ENCODE measurements at regions not wholly inside any gene's neighbourhood (a gene's known extent, or its start where the extent isn't known, plus 50 kb on each side); places are given as distances from the start of the nearest gene placed in this dataset.

GRCh38 chr6:21905531-21905930 lies 312.0 kb downstream of the SOX4 start (continued):
- TF ChIP-seq REST (IDR thresholded peaks at IDR 0.05) (no peak), MAFK (IDR thresholded peaks at IDR 0.05; ENCODE audit: partially characterized antibody) (no peak), CEBPB (IDR thresholded peaks at IDR 0.05) (no peak), FOSL2 (IDR thresholded peaks at IDR 0.05) (no peak), FOSL2 (CRISPR knock-in tag; IDR thresholded peaks at IDR 0.05) (no peak)

GRCh38 chr6:21906826-21907225 lies 313.3 kb downstream of the SOX4 start:
- CTCF ChIA-PET = interaction anchor here (1.5 kb wide), 1 partner anchor 171 kb away, joined by 4 read pairs; no protein-coding TSS in a partner anchor

GRCh38 chr6:21907291-21907690 lies 313.7 kb downstream of the SOX4 start:
- Histone ChIP-seq H3K27ac (no peak overlapping the region), H3K9me3 (no peaks in the 10 kb centered on the region), H3K4me3 (no peak overlapping the region), H3K4me2 (no peak overlapping the region), H3K4me1 (peaks cover 12% of the 10 kb centered on the region; the same call in 2 of the 3 replicates)
- DNase-seq (ENCODE audit: low read depth in 1 of 2, low spot score in 1 of 2) = no peak
- FAIRE-seq = no peak
- TF ChIP-seq SREBF2 (IDR thresholded peaks at IDR 0.05) (no peak), MYC (IDR thresholded peaks at IDR 0.05; ENCODE audit: borderline replicate concordance, low read length) (no peak), GATA3 (IDR thresholded peaks at IDR 0.05; ENCODE audit: borderline replicate concordance) (no peak), MAZ (IDR thresholded peaks at IDR 0.05; ENCODE audit: borderline replicate concordance, low read depth, low read length) (no peak), MAFK (IDR thresholded peaks at IDR 0.05; ENCODE audit: partially characterized antibody) (no peak), HOXA7 (CRISPR knock-in tag; IDR thresholded peaks at IDR 0.05) (no peak), RARB (CRISPR knock-in tag; IDR thresholded peaks at IDR 0.05) (no peak), JUN (IDR thresholded peaks at IDR 0.05) (no peak), CEBPB (IDR thresholded peaks at IDR 0.05) (no peak), ZC3H11A (IDR thresholded peaks at IDR 0.05) (no peak), ZFP36 (IDR thresholded peaks at IDR 0.05; ENCODE audit: borderline replicate concordance, partially characterized antibody) (no peak)
- 90% methylated on average over 4 of the region's 4 CpGs for WGBS (ENCODE audit: missing lambda C conversion rate)
- no peak for ATAC-seq
- POLR2A ChIA-PET = no interaction called here
- CTCF ChIA-PET = interaction anchor here (0.6 kb wide), 1 partner anchor 380 kb away, joined by 3 read pairs; no protein-coding TSS in a partner anchor

More at GRCh38 chr6:21906826-21907225, 313.3 kb downstream of the SOX4 start:
- Histone ChIP-seq H3K4me3 (no peak overlapping the region), H3K4me2 (no peak overlapping the region), H3K9me3 (no peaks in the 10 kb centered on the region), H3K27ac (no peak overlapping the region), H3K4me1 (peaks cover 12% of the 10 kb centered on the region; the same call in 2 of the 3 replicates)
- POLR2A ChIA-PET = no interaction called here
- ATAC-seq (no peak), FAIRE-seq (no peak), DNase-seq (ENCODE audit: low read depth in 1 of 2, low spot score in 1 of 2) (no peak)
- TF ChIP-seq TP53 (CRISPR knock-in tag; IDR thresholded peaks at IDR 0.05) (no peak), HMGXB4 (CRISPR knock-in tag; IDR thresholded peaks at IDR 0.05; ENCODE audit: borderline replicate concordance) (no peak), TFCP2L1 (CRISPR knock-in tag; IDR thresholded peaks at IDR 0.05) (no peak), BCL3 (IDR thresholded peaks at IDR 0.05) (no peak), ELK1 (IDR thresholded peaks at IDR 0.05; ENCODE audit: low read depth, low read length) (no peak), FOSL2 (IDR thresholded peaks at IDR 0.05) (no peak), FOSL2 (CRISPR knock-in tag; IDR thresholded peaks at IDR 0.05) (no peak)

Measured in A549 (cell line).